HG02588 (cell line): ENCODE measurements at regions not wholly inside any gene's neighbourhood (a gene's known extent, or its start where the extent isn't known, plus 50 kb on each side); places are given as distances from the start of the nearest gene placed in this dataset.
"Not testable (repeated sequence)": the region's sequence is repeated elsewhere in the genome, so short reads cannot be mapped to it uniquely, and the experiment has no call there.

ENCODE experiments used
- ATAC-seq: cut with Tn5 transposase; IDR thresholded peaks from one replicate; pipeline ENCODE4 v1.9.1; 2021; ENCODE audit warnings: mild to moderate bottlenecking, moderate library complexity; ENCODE audit not compliant: unreplicated experiment

DNA sequence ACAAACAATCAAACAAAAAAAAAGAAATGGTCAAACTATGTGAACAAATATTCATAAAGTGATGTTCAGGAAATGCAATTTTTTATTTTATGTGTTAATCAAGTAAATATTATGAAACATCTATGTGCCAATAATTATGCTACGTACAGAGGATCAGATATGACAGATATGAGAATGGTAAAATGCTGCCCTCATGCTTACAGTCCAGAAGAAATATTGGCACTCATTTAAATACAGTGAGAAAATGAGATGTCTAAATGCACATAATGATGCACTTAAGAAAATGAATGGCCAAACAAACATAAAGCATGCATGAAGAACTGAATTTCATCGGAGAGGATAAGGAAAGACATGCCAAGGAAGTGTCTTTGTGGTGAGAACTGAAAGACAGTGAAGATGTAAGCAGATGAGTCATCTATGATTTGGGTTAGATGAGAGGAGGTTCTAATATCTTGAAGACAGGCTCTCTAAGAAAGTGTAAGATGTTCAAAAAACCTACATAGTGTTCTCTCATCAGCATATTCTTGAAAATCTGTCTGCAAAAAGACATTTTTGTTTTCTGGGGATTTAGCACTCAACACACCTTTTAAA lies 1231.1 kb upstream of the ACO1 start:
- ATAC-seq, result peak; percentile 82

DNA sequence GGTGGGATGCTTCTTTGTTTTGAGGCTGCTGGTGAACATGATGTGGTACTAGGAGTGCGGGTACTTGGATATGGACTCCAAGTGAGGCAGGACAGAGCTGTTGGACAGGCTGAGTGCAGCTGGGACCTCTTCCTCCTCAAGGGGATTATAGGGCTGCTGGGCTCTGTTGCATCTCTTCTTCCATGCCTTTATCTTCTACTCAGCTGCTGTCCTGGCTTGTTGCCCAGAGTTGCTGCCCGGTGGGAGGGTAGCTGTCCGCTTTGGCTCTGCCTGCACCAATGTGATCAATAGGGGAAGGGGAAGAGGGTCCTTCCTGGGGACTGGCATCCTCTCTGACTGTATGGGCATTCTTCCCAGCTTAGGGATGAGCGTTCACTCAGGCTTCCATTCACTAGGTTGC lies 1217.9 kb upstream of the ACO1 start:
- no peak for ATAC-seq

DNA sequence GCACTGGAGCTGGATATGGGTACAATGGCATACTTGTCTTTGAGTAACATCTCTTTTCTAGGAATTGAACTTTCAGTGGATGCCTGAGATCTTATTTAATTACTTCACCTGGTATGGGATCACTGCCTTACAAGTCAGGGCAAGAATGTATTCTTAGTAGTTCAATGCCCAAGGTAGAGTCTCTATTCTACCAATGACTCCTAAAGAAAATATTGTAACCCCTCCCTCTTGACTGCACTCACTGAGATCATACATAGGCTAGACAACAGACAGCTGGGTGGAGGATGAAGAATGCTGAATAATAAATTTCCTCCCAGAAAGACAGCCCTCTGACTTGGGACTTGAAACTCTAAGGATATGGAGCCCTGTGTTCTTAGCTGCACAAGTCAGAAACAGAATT lies 1216.3 kb upstream of the ACO1 start:
- ATAC-seq, result no peak

DNA sequence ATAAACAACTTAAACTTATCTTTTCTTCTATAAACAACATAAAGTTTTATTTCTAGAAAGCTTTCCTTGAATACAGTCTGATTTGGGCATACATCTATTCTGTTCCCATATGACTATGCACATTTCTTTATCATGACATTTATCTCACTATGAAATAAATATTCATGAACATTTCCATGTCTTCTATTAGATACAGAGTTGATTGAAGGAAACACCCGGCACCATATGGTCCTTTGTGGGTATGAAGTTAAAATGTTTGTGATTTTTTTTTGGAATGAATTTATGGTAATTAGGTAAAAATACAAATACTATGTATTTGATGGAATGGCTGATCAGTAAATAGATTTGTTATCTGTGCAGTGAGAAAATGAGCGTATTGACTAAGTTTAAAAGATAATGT lies 1209.8 kb upstream of the ACO1 start:
- ATAC-seq, result no peak

DNA sequence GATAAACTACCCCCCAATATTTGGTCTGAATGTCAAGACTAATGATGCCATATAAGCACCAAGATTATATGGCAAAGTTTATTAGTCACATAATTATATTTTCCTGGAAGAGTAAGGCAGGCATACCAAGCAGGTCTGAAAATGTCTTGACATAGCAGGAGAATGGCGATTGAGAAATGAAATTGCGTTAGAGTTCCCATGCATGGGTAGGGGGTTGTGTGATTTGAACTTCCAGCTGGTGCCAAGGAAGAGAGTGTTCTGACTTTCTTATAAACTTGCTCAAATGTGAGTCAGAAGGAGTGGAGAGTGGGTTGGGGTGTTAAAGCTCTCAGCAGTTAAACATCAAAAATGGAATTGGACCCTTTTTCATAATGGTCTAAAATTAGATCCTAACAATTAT lies 1200.6 kb upstream of the ACO1 start:
- ATAC-seq, result no peak

DNA sequence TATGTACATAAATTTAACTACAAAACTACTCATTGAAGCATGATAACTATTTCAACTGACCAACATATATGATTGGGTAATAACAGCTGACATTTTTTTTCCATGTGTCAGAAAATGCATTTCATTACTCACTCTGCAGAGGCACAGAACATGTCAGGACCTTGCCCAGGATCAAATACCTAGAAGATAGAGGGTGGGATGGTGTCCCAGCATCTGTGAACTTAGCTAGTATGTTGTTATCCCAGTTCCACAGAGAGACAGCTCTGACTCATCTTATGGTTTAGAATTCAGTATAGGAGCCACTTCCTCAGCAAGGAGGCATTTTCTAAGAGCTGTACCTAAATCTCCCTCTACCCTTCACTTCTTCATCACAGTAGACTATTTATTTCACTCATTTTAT lies 1198.6 kb upstream of the ACO1 start:
- ATAC-seq, result no peak

DNA sequence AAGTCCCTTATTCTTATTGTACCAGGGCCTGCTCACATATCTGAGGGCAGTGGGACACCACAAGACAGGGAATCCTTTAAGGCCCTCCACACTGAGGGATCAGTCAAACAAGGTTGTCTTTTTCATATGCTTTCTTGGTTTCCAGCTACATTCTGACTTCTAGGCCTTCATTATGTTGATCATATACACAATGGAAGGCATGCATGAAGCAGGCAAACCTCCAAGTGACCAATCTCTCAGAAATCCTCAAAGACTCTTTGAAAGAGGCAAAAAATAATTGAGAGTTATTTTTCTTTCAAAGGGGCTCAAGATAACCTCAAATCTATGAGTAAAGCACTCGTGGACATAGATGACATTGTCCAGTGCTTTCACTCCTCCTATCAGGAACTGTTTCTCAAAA lies 1195.9 kb upstream of the ACO1 start:
- no peak for ATAC-seq

DNA sequence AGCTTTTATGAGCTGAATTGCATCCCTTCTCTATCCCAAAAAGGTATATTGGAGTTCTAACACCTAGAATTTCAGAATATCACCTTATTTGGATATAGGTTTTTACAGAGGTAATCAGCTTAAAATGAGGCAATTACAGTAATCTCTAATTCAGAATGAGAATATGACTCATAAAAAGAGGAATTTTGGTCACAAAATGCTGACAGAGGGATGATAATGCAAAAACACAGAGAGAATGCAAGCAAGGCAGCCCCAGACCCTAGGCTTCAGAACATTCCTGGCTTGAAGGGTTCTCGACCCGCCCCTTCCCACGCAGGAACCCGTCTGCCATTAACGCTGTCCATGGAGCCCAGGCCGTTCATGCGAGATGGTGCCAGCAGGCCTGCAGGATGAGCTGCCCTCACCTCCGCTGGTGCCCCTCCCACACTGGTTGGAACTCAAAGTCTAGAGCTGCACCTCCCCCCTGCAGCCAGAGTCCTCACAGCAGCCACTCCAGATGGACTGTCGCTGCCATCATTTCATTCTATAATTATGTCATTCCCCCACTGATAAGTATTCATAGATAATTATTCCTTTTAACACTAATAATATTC lies 1173.4 kb upstream of the ACO1 start:
- peak; percentile 83 for ATAC-seq

DNA sequence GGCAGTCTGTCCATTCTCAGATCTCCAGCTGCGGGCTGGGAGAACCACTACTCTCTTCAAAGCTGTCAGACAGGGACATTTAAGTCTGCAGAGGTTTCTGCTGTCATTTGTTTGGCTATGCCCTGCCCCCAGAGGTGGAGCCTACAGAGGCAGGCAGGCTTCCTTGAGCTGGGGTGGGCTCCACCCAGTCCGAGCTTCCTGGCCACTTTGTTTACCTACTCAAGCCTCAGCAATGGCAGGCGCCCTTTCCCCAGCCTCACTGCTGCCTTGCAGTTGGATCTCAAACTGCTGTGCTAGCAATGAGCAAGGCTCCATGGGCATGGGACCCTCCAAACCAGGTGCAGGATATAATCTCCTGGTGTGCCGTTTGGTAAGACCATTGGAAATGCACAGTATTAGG lies 1154.5 kb upstream of the ACO1 start:
- not testable (repeated sequence) for ATAC-seq

DNA sequence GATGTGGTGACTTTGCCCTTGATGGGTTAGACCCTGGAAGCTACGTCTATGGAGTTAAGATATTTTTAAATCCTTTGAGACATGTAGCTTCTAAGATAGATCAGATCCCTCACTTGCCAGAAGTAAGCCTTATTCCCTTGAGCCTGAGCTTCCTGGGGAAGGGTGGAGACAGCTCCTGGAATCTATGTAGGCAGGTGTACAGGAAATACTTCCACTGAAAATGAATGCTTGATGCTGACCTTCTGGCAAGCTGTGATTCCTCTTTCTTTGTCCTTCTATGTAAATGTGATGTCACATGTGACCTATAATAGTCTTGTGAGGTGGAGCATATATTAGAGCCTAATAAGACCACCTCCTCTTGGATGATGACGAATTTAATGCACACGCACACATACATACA lies 1152.0 kb upstream of the ACO1 start:
- no peak for ATAC-seq

DNA sequence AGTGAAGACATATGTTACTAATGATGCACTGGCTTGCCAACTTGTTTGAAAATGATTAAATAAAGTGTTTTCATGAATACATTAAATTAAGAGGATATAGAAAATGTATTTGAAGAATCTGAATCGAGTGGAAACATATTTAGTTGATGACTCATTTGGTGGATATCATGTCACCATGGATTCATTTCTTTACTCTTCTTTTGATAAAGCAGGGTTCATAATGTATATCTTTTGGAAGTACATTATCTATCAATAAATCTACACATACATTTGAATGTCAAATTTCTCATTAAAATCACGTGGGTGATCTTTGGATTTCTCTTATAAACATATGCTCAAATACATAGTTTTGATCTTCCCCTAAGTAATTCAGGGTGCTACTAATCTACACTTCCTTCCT lies 1148.1 kb upstream of the ACO1 start:
- no peak for ATAC-seq

DNA sequence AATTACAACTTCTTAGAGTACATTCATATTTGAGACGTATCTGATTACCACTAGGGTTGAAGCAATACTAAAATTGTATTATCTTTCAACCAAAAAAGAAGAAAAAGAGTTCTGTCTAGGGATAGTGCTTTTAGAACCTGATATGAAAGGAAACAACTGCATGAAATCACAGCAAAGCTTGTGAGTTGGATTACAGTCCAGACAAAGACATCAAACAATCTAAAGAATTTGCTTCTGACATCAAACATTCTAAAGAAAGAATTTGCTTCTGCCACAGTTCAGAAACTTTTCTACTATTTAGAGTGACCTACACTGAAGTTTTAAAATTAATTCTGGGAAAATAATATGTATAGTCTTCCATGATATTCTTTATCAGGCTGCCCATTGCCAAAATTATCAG lies 1141.1 kb upstream of the ACO1 start:
- no peak for ATAC-seq

DNA sequence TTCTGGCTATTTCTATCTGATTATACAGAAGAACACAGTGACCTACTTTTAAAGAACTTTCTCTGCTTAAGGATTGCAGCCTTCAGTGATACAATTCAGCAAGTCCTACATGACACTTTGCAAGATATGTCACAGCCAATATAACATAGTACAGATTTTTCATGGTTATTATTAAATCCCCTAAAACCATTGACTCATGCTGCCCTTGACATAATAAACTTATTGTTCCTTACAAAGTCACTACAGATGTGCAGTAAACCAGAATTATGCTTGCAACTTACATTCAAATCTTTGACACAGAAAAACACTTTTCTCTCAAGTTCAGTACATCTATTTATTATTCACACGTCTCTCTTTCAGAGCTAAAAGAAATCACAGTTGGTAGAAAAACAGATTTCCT lies 1136.3 kb upstream of the ACO1 start:
- ATAC-seq, result no peak

DNA sequence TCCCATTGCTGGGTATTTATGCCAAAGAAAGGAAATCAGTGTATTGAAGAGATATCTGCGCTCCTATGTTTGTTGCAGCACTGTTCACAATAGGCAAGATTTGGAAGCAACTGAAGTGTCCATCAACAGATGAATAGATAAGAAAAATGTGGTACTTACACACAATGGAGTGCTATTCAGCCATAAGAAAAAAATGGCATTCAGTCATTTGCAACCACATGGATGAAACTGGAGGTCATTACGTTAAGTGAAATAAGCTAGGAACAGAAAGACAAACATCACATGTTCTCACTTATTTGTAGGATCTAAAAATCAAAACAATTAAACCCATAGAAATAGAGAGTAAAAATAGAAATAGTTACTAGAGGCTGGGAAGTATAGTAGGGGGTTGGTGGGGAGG lies 1133.1 kb upstream of the ACO1 start:
- ATAC-seq, result no peak

DNA sequence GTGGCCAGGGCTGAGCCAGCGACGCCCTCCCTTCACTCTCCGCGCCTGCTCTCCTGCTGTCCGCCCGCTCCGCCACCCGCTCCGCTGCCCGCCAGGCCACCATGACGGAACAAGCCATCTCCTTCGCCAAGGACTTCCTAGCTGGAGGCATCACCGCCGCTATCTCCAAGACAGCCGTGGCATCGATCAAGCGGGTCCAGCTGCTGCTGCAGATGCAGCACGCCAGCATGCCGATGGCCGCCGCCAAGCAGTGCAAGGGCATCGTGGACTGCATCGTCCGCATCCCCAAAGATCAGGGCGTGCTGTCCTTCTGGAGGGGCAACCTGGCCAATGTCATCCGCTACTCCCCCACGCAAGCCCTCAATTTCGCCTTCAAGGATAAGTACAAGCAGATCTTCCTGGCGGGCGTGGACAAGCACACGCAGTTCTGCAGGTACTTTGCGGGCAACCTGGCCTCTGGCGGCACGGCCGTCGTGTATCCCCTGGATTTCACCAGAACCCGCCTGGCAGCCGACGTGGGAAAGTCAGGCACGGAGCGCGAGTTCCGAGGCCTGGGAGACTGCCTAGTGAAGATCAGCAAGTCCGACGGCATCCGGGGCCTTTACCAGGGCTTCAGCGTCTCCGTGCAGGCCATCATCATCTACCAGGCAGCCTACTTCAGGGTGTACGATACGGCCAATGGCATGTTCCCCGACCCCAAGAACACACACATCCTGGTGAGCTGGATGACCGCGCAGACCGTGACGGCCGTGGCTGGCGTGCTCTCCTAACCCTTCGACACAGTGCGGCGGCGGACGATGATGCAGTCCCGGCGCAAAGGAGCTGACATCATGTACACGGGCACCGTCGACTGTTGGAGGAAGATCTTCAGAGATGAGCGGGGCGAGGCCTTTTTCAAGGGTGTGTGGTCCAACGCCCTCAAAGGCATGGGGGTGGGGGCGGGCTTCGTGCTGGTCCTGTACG lies 1130.4 kb upstream of the ACO1 start:
- ATAC-seq, result no peak

DNA sequence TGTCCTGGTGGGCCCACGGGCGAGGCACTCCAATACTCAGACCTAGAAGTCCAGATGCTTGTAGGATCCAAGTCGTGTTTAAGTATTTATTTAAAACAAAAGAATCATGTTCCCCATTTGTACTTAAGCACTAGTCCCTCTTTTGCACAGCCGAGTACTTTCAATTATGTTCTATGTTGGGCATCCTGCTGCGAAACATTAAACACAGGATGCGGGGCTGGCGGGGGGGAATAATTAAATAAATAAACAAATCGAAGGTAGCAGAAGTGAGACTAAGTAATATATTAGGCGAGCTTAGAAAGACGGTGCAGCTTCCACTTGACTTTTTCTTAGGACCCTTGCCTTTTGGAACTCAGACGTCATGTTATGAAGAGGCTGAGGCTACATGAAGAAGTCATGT lies 1129.2 kb upstream of the ACO1 start:
- ATAC-seq, result no peak

DNA sequence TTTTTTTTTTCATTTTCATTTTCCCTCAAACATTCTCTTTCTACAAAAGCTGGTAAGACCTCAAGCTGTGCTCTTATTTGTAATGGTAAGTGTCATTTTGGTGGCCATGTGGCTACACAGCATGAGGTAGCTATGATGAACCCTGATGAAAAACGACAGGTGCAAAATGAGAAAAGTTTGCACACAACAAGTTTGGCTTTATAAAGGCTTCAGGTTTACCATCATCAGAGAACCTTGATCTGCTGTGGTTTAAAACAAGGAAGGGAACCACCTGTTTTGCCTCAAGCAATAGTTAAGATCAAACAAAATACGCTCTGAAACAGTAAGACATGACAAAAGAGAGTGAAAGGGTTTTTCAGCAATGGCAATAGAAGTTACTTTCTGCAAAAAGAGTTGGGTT lies 1124.6 kb upstream of the ACO1 start:
- ATAC-seq, result no peak

DNA sequence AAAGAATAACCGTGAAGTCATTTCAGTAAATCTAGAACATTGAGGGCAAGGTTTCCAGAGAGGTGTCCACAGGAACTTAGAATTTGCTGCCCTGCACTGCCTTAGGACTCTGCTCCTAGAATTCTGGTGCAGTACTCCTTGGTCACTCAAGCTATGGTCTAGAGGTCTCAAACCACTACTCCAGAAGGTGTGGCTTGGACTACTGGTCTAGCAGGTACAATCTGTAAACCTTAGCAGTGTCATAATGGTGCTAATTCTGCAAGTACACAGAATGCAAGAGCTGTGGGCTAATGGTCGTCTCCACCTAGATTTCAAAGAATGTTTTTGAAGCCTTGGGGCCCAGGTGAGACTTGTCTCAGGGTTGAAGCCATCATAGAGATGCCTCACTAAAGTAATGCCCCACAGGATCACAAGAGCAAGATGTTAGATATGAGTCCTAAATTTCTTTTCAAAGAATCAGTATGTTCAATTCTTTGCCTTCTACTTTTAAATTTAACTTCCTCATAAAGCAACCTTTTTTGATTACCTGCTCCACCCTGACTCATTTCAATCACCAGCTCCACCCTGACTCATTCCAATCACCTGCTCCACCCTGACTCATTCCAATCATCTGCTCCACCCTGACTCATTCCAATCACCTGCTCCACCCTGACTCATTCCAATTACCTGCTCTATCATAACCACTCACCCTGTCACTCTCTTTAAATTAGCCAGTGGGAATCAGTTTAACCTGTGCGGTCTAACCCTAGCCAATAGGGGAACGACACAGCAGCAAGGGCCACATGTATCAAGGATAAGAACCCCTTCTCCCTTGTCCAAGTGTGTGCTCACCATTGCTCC lies 1111.8 kb upstream of the ACO1 start:
- ATAC-seq, result no peak

DNA sequence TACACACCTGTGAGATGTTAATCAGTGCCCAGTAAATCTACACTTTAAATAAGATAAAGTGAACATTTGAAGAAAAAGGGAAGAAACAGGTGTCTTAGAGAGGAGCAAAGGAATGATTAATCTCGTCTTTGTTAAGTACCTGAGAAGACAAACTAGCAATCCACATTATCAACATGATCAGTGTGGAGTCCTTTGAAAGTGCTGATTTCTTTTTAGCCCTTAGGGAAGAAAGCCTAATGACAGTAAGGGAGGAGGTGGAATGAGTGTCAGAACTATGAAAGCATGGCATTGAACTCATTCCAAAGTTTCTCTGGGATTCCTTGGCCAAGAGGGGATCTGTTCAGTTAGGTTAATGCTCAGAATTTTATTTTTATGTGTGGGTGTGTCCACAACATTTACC lies 1109.0 kb upstream of the ACO1 start:
- no peak for ATAC-seq

DNA sequence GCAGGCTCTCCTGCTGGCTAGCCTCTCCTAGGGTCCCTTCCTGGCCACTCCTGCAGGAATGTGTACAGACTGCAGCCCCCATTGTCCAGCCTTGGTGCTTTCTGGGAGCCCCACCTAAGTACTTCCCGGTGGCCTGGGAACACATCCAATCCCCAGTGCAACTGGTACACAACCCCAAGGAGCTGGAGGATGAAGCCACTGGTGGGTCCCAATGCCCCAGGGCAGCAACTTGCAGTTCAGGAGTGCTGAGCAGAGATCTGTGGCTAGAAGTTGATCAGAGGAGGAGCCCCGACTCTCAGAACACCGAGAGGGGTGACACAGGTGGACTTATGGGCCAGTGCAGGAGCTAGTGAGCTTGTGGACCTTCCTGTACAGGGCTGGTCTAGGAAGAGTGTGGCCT lies 1093.7 kb upstream of the ACO1 start:
- no peak for ATAC-seq
